GM12891 (cell line): ENCODE measurements at regions not wholly inside any gene's neighbourhood (a gene's known extent, or its start where the extent isn't known, plus 50 kb on each side); places are given as distances from the start of the nearest gene placed in this dataset.

ENCODE experiments used
- POLR2A ChIP-seq: IDR thresholded peaks from 2 replicates; pipeline ENCODE4 v1.6.1; 2011; ENCODE audit warnings: low read depth, low read length, control low read depth
- POLR2AphosphoS5 ChIP-seq: IDR thresholded peaks from 2 replicates; pipeline ENCODE4 v1.6.1; 2011; ENCODE audit warnings: low read depth, low read length, control low read depth

DNA sequence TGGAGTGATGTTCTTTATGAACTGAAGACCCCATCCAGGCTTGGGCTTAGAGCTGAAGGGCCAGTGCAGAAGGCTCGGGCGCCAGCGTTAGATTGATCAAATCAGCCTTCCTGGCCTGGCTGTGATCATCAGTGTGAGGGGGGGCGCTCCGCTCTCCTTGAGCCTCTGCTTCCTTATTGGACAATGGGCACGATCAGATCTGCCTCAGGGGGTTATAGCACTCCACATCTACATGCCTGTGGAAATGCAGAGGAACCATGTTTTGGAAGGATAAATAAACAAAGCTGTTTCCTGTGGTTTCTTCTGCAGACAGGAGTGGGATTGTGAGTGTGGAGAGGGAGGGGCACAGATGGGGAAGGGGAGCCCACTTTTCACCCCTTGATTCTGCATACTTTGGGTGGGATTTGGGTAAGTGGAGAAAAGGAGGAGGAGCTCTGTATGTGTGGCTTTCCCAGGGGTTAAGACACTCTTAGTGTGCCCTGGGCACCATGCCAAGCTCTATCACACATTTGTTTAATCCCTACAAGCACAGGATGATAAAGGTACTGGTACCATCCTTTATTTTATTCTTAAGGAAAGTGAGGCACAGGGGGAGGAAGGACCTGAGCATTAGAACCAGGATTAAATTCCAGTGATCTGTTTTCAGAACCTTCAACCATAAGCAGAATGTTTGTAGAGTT is 150.5 kb downstream of the EN1 start:
- TF ChIP-seq POLR2A (no peak), POLR2AphosphoS5 (no peak)
